ENCODE measurements at regions not wholly inside any gene's neighbourhood (a gene's known extent, or its start where the extent isn't known, plus 50 kb on each side); places are given as distances from the start of the nearest gene placed in this dataset.

DNA sequence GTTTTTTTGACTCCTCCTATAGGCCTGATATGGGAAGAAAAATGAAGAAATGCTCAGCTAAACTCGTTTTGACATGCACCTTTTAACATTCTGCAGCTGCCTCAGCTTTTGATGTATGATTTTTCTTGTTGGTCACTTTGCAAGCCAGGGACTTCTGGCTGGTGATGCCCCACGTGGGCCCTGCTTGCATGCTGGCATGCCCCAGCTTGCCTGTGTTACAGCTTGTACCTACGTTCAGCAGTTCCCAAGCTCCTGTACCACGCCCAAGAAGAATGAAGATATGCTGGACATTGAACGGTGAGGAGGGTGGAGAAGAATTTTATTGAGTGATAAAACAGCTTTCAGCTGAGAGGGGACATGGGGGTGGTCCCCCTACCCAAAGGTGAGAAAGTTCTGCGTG is 245.6 kb upstream of the FZD8 start:
- TF ChIP-seq ZNF274 (IDR thresholded peaks at IDR 0.05; ENCODE audit: low read depth, low read length) (no peak), SUZ12 (IDR thresholded peaks at IDR 0.05; ENCODE audit: extremely low read depth, insufficient read depth, insufficient read length) (no peak)

Measured in NT2/D1 (cell line).